NCI-H1417 (cell line): ENCODE measurements at regions not wholly inside any gene's neighbourhood (a gene's known extent, or its start where the extent isn't known, plus 50 kb on each side); places are given as distances from the start of the nearest gene placed in this dataset.

Experiments
- DNase-seq, 3 experiments: peaks; one replicate each; lab custom pipeline; 2025; lab: John Stamatoyannopoulos, UW

DNA sequence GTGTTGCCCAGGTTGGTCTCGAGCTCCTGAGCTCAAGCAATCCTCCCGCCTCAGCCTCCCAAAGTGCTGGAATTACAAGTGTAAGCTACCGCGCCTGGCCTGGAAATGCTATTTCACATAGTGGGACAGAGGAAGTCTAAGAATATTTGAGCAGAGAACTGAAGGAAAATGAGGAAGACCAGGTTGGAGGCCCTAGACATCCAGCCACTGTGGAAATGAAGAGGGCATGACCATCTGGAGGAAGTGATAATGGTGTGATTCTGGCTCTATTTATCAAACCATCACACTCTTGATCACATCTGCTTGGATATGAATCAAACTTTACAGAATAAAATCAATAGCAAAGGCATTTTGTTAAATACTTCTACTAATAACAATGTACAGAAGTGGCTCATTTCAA lies 65.9 kb upstream of the ARHGEF3 start:
- DNase-seq, result no peak

DNA sequence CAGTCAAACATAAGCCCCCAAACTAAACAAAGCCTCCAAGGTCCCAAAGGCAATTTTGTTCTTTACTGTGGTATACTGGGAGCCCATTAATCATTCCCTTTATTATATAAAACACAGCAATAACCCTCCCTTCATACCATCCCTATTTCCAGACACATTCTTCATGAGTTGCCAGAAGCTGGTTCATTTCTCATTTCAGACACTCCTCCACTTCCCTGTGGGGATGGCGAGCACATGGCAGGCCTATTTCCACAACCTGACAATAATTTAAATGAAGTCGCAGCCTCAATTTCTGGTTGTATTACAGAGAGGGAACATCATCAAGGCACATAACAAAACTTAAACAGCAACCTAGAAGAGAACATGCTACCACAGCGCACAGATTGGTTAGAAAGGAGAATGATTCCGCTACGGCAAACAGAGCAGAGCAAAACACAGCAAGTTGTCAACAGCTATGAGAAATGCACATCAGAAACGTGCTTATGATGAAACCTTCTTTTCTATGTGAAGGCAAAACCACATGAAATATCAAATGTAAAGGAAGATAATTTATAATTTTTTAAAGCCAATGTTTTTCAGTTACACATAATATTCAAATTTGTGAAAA lies 63.3 kb upstream of the ARHGEF3 start:
- DNase-seq, result no peak

DNA sequence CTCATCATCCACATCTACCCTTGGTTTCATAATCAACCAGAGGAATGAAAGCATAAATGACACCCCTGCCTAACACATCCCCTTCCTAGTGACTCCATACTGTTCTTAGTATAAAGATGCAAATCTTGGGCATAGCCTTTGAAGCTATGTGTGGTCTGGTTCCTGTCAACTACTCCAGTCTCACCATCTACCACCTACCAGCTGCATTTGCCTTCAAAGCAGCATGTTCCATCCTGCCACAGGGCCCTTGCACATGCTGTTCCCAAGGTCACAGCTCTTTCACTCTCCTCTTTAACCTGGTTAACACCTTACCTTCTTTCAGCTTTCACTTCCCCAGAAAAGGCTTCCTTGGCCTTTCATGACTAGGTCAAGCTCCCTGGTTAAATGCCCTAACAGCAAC lies 62.3 kb upstream of the ARHGEF3 start:
- no peak for DNase-seq

DNA sequence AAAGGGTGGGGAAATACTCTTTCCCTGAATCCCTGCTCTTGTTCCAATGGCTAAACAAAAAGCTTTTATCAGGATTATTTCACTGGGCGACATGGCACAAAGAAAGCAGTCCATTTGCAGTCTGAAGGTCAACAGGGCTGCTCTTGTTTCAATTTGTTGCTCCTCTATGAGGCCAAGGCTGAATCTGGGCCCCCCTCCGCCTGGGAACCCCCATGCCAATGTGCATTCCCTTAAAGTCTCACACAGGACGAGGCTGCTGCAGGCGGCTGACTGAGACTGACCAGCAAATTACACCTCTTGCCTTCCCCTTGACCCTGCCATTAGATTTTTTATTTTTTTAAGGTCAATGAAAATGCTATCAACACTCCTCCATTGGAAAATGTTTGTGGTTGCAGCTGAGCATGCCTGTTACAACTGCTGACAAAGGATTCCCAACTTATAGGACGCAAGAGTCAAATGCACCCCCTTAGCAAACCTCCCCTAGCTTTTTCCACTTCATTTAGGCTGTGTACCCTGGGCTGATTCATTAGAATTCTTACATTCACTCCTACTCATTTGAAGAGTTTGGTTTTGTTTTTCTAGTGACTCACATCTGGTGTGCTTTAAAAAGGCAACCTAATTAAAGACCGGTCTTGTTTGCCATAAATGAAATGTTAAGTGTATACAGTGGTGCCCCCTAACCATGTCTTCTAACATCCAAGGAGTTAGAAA lies 60.8 kb upstream of the ARHGEF3 start:
- DNase-seq, result no peak

DNA sequence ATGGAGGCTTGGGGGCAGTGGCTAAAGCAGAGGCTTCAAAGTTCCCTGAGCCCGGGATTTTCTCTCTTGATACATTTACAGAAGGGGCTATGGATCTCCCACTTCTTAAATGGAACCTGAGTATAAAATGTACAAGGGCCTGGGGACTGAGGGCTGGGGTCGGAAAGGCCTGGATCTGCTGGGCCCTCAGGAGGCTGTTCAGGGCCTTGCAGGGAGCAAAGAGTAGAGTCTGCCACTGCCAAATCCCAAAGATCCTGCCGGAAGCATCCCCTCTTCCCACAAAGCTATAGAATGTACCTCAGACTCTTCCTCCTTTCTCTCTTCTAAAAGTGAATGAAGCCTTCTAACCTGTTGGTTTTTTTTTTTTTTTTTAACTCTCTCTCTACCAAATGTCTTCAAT lies 59.8 kb upstream of the ARHGEF3 start:
- DNase-seq, result no peak

DNA sequence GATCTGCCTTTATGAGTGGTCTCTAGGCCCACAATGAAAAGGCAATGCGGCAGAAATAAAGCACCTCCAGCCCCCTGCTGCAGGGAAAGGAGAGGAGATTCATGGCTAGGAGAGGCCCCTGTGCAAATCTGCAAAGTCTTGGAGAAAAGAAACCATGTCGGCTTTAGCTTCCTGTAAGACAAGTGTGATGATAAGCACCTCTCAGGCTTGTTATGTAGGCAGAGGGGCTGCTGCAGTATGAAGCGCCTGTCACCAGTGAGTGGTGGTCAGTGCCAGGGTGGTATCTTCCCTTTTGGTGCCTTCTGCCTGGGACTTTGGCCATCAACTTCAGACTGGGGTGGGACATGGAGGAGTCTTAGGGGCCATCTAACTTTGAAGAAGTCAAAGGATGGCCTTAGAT lies 59.2 kb upstream of the ARHGEF3 start:
- no peak for DNase-seq

DNA sequence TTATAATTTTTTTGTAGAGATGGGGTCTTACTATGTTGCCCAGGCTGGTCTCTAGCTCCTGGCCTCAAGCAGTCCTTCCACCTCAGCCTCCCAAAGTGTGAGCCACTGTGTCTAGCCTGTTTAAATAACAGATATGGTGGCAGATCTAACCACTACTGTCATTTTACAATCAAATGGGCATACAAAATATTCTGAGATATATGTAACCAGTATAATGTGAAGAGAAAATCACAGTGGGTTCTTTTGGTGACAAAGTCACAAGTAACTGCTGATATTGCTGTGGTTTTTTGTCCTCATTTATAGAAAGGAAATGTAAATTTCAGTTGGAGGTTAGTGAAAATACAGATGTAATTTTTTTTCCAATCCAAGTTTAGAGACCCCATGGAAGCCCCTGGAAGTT lies 58.6 kb upstream of the ARHGEF3 start:
- no peak for DNase-seq

DNA sequence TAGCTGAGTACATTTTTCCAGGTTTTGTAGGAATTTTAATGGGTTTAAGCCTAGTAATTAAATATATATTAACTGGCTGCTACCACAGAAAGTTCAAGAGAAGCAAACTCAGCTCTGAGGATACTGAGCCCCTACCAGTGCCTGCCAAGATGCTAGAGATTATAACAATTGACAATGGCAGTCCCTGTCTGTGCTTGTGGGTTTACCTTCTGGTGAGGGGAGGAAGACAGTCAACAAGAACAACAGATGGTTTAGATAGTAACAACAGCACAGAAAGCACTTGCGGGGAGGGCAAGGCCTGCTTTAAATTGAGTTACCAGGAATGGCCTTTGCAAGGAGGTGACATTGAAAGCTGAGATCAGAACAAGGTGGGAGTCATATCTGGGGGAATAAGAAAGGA lies 56.6 kb upstream of the ARHGEF3 start:
- DNase-seq, result no peak

DNA sequence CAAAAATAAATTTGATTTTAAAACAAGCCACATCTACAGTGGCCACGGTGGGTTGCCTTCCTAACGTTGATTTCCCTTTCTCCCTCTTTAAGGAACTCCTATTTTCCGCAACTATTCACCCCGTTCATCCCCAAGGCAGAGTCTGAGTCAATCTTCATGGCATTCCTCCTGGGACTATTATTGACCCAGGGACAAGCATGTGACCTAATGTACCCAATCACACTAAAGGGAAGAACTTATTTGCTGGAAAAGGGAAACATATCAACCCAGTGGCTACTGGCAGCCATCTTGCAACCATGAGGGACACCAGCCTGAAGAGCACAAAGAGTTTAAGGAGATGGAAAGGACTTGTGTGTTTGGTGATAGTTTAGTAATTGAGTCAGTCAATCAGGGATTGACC lies 55.4 kb upstream of the ARHGEF3 start:
- DNase-seq, result no peak

DNA sequence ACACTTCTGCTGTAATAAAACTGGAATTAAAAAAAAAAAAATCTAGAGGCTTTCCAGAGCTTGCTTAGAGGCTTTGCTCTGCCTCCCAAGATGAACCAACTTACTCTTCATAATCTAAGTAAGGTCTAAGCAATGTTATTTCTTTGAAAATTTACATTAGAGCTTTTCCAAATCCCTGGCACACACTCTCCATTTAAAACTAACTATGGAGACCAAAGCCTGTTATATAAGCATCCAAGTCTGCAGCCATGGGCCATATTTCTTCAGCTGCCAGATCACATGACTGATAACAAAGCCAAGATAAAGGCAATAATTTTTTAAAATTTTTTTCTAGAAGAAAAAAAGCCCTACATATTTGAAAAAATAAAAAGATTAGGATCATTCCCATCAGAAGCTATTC lies 55.0 kb upstream of the ARHGEF3 start:
- DNase-seq, result no peak

DNA sequence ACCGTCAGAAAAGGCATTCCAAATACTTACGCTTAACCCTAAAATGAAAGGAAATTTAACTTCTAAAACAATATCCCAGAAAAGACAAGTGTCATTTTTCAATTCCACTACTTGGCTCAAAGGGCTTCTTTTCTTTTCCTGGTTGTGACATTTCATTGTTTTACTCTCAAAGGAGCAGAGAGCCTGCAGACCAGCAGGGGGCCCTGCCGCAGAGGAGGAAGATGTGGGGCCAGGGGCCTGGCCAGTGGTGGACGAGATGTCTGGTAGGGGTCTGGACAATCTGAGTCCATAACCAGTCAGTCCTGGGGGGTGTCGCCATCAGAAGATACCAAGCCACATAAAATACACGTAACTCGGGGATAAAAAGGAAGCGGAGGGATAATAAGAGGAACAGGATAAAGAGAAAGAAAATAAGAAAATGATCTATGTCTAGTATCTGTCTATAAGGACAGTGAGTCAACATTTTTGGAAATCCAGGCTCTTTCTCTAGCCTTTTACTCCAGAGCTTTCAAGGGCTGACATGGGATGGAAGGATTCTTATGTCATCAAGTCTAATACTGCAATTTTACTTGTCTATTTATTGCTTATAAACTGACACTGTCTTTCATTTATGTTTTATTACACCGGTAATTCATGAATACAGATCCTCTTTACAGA lies 54.2 kb upstream of the ARHGEF3 start:
- peak in 2 of 3 experiments; percentile 0 to 6 for DNase-seq

DNA sequence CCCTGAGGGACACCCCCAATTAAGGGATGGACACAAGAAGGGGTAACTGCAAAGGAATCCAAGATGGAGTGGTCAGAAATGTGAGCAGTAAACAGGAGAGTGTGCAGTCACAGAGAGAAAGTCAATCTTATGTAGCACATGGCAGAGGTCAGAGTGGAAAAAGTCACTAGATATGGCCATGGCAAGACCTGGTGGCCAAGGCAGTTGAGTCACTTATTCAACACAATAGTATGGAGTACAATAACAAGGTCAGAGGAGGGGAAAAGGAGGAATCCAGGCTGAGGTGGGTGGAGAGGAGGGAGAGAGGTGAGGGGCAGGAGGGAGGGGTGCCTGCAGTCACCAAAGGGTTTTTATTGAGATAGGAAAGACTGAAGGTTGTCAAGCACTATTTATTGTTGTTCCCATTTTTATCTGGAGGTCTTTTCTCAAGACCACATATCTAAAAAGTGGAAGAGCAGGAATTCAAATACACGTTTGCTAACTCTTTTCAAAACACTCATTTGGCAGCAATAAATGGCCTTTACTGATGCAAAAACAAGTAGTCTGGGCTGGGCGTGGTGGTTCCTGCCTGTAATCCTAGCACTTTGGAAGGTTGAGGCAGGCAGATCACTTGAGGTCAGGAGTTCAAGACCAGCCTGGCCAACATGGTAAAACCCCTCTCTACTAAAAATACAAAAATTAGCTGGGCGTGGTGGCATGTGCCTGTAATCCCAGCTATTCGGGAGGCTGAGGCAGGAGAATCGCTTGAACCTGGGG lies 53.3 kb upstream of the ARHGEF3 start:
- no peak for DNase-seq

DNA sequence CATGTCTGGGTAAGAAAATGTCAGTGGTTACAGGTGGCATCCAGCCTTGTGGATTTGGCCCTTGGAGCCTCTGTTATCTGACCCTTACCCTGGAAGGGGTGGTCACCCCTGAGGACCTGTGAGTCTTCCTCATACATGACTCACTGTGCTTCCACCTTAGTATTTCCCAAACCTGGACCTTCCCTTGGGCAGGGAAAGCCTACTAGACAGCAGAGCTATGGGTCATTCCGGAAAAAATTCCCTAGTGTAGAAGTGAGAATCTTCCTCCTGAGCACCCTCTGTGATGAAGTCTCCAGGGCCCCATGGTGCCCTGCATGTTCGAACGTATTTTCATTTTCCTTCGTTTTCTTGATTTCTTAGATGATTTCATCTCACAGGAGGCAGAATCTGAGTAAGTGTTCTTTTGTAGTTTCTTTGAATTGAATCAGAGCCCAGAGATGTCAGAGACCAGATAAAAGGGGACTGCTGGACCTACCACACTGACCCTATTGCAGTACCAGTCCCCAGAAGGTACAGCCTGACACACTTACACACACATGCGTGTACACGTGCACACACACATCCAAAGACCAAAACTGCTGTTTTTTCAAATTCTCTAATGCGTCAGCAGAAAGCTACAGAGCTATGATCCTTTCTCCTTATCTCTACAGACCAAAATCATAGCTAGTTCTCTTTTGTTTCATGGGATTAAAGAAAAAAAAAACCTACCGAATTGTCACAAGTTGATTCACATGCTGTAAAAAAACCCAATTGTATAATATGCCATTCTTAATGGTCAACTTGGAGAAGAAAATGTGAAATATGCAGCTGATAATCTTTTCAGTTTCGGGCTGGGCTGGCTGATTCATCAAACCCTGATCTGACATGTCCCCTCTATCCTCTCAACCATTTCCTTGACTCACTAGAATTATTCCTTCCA lies 50.5 kb upstream of the ARHGEF3 start:
- DNase-seq, result no peak
